ENCODE measurements at regions not wholly inside any gene's neighbourhood (a gene's known extent, or its start where the extent isn't known, plus 50 kb on each side); places are given as distances from the start of the nearest gene placed in this dataset.

GRCh38 chr3:186417791-186418190, 55.8 kb upstream of the DGKG start:
- TF ChIP-seq CTCF (IDR thresholded peaks at IDR 0.05) (no peak), EZH2 (IDR thresholded peaks at IDR 0.05; ENCODE audit: borderline replicate concordance, insufficient read depth, low read depth, low read length, poor library complexity, severe bottlenecking) (no peak)

All from B cell (primary cell).